NB4 (cell line): ENCODE measurements at regions not wholly inside any gene's neighbourhood (a gene's known extent, or its start where the extent isn't known, plus 50 kb on each side); places are given as distances from the start of the nearest gene placed in this dataset.

Experiments used
- MYC ChIP-seq: IDR thresholded peaks from 2 replicates; pipeline ENCODE4 v1.6.1; 2011; ENCODE audit warnings: low read depth, low read length
- POLR2A ChIP-seq: IDR thresholded peaks from 2 replicates; pipeline ENCODE4 v1.6.1; 2011; ENCODE audit warnings: mild to moderate bottlenecking; ENCODE audit not compliant: insufficient read length; ENCODE audit errors: extremely low read depth
- TF ChIP-seq, protein P1 (sequence below): IDR thresholded peaks from one replicate; pipeline ENCODE4 v1.5.1; 2012; ENCODE audit warnings: low read depth, low read length

DNA sequence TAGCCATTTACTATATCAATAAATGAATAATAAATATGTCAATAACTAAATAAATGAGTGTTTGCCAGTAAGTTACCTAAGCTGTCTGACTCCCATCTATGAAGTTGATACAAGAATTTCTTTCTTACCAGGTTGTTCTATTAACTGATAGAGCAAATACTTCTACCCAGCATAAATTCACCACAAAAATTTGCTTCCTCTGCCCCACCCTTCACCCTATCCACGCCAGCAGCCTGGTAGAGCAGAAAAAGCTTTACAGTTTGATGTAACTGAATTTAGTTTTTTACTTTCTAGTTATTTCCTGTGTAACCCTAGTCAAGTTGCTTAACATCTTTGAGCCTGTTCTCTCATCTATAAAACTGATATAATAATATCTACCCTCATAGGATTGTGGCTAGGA is 94.9 kb upstream of the SLC16A7 start:
- TF ChIP-seq, protein P1, sequence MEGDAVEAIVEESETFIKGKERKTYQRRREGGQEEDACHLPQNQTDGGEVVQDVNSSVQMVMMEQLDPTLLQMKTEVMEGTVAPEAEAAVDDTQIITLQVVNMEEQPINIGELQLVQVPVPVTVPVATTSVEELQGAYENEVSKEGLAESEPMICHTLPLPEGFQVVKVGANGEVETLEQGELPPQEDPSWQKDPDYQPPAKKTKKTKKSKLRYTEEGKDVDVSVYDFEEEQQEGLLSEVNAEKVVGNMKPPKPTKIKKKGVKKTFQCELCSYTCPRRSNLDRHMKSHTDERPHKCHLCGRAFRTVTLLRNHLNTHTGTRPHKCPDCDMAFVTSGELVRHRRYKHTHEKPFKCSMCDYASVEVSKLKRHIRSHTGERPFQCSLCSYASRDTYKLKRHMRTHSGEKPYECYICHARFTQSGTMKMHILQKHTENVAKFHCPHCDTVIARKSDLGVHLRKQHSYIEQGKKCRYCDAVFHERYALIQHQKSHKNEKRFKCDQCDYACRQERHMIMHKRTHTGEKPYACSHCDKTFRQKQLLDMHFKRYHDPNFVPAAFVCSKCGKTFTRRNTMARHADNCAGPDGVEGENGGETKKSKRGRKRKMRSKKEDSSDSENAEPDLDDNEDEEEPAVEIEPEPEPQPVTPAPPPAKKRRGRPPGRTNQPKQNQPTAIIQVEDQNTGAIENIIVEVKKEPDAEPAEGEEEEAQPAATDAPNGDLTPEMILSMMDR = no peak
- TF ChIP-seq POLR2A (no peak), MYC (no peak)
